H4 (cell line): ENCODE measurements at regions not wholly inside any gene's neighbourhood (a gene's known extent, or its start where the extent isn't known, plus 50 kb on each side); places are given as distances from the start of the nearest gene placed in this dataset.
"Not testable (repeated sequence)": the region's sequence is repeated elsewhere in the genome, so short reads cannot be mapped to it uniquely, and the experiment has no call there.

Experiments used
- DNase-seq: peaks from one replicate; pipeline ENCODE4 v3.0.0-alpha.2; 2015; ENCODE audit warnings: low spot score

DNA sequence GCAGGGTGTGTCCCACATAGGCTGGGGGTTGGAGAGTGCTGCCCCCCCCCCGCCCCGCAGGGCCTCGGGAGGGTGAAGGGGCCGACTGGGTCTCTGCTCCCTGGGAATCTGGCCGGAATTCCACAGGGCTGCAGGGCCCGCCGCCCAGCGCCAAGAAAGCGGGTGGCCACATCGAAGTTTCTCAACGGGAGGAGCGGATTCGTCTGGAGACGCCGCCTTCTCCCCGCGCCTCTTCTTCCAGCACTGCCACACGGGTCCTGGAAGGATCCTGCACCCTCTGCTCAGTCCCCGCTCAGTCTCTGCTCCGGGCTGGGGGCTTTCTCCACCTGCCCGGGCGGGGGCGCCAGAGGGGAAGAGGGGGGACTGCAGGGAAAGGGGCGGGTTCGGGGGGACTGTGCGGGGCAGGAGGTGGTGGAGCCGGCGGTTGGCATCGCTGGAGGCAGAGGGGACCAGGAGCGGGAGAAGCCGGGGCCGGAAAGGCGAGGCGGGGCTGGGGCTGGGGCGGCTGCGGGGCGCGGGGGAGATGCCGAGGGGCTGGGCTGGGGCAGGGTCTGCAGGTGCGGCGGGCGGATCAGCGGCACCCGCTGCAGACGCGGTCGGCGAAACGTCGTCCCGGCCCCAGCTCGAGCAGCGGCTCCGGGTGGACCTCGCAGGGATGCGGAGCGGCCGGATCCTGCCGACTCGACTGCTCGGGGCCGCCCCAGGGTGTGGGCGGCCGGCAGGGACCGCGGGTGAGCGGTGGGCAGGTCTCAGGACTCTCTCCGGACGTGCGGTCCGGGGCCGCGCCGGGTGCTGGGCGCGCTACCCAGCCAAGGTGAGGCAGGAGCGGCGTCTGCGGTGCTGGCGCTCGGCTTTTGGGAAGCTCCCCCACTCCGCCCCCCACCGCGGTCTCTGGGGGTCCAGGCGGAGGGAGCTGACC lies 811.4 kb upstream of the TMEM132C start:
- no peak for DNase-seq

DNA sequence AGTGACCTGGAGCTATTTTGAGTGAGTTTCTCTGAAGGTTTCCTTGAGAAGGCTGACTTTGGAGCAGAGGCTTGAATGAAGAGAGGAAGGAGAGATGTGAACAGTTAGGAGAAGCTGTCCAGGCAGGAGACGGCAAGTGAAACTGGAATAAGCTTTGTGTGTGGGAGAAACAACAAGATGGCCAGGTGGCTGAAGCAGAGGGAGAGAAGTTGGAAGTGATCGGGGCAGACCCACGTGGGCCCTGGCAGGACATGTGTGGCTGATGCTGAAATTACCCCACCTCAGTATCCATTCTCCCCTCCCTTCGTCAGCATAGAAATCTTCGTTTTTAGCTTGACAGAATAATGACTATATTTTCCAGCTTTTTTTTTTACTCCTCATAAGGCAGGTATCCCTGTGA lies 809.2 kb upstream of the TMEM132C start:
- no peak for DNase-seq

DNA sequence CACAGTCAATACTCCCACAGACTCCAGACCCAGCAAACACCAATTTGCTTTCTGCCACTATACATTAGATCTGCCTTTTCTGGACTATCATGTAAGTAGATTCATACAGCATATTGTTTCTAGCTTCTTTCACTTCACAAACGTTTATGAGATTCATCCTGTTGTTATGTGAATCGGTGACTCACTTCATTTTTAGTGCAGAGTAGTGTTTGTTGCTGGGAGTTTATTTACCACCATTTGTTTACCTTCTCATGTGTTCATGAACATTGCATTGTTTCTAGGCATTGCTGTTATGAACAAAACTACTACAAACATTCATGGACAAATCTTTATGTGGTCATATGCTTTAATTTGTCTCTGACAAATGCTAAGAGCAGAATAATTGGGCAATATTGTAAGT lies 807.8 kb upstream of the TMEM132C start:
- DNase-seq = no peak

DNA sequence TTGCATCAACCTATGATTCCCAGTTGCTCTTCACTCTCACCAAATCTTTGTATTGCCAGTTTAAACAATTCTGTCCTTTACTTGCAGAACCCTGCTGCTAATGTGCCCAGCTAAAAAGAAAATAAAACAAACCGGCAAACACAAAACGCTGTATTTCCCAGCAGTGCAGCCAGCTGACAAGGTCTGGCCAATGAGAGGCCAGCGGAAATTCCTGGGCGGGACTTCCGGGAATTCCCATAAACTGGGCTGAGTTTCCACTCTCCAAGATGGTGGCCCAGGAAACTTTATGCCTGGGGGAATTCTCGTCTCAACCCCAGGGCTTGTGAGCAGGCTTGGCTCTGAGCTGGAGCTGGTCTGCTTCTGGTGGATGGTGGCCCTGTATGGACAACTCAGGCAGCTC lies 807.3 kb upstream of the TMEM132C start:
- peak; percentile 46 for DNase-seq

DNA sequence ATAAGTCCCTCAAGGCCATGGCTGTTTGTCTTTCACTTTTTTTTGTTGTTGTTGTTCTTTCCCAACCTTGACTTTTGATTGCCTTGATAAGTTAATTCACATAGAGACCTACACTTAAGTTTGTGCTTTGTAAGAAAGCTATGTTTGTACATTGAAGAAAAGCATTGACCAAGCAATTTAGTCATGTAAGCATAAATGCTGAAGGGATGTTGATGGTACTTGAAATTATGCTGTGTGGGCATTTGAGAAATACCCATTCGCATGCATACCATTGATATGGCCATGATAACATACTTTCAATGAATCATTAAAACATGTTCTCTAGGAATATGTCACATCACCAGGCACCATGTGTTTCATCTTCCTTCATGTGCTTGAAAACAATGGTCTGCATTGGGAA lies 803.7 kb upstream of the TMEM132C start:
- DNase-seq = no peak

DNA sequence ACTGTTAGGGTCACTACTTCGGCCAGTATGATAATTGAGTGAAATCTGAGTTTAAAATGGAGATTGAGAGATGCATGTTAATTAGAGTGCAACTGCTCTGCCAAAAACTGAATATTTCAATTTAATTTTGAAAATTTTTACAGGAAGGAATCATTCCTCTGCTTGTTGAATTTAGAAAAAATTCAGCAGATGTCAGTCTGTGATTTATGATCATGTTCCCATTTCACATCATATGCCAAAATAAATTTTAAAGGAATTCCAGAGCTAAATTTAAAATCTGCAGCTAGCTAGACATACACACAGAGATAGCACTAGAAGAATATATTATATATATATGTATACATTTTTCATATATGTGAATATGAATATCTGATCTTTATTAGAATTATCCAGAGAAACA lies 797.6 kb upstream of the TMEM132C start:
- no peak for DNase-seq

DNA sequence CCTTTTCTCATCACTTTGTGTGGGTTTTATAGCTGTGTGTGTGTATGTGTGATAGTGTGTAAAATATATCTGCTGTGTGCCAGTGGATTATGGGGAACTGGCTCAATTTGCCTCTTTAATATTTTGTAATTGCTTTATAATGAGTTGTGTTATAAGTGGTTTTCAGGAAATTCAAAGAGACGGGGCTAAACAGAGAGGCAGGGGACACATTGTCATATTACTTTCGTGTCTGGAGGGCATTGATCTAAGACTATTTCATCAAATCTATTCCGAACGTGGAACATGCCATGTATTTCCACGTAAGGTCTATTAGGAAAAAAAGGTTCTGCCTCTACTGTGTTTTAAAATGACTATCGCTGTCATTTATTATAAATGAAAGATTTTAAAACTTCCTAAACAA lies 793.2 kb upstream of the TMEM132C start:
- DNase-seq = no peak

DNA sequence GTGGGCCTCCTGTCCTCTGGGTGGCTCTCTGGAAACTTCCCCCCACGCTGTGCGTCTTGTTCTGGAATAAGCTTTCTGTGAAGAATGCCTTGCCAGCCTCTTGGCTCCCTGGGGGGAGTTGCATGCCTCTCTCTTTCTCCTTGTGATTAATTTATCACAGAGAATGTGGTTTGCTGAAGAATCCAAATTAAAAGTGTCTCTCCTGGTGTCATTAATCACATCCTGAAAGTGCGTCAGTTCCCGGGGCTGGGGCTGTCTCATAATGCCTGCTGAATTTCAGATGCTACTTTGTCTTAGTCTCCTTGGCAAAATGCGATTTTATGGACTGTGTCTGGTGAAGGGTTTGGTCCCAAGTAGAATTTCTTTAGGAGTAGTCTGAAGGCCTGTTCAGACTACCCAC lies 787.7 kb upstream of the TMEM132C start:
- no peak for DNase-seq

DNA sequence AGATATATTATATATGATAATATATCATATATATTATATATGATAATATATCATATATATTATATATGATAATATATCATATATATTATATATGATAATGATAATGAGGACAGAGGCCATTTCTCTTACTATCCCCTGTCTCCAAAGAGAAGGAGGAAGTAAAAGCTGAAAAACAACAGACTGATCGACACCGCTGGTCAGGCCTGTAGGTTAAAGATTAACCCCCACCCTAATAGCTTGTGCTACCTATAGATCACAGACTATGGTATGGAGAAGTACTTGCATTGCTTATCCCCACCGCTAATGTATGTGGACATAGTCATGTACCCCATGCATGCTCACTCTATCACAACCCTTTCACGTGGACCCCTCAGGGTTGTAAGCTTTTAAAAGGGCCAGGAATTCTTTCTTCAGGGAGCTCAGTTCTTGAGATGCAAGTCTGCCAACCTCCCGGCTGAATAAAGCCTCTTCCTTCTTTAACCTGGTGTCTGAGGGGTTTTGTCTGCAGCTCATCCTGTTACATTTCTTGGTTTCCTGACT lies 786.1 kb upstream of the TMEM132C start:
- no peak for DNase-seq

DNA sequence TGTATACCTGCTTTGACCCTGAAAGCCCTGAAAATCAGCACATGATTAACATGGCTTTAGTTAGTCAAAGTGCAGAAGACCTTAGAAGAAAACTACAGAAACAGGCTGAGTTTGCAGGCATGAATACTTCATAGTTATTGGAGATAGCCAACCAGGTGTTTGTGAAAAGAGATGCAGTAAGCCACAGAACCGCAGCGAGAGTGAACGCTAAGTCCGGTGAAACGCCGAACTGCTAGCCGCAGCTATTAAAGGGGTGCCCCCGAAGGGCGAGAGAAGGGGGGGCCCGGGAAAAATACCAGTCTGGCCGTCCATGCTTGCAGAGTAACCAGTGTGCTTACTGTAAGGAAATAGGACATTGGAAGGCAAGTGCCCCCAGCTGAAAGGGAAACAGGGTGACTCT lies 784.0 kb upstream of the TMEM132C start:
- no peak for DNase-seq

DNA sequence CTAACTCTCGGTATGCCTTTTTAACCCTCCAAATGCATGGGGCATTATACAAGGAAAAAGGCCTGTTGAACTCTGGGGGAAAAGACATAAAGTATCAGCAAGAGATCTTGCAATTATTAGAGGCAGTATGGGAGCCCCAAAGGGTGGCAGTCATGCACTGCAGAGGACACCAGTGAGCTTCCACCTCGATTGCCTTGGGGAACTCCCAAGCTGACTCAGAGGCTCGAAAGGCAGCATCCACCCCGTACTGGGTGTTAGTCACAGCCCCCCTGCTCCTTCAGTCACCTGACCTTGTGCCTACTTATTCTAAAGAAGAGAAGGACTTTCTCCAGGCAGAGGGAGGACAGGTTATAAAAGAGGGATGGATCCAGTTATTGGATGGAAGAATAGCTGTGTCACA lies 781.4 kb upstream of the TMEM132C start:
- peak; percentile 26 for DNase-seq

DNA sequence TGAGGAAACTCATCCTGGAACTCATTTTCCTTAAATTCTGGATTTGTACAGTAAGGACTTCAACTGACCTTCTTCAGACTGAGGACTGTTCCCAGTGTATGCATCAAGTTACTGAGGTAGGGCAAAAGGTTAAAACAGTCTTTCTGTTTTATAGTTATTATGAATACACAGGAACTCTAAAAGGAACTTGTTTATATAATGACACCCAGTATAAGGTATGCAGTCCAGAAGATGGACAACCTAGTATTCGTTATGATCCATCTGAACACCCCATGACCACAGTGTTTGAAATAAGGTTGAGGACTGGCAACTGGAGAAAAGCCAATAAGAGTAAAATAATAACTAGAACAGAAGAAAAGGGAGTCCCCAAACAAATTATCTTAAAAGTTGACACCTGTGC lies 779.9 kb upstream of the TMEM132C start:
- DNase-seq = no peak

DNA sequence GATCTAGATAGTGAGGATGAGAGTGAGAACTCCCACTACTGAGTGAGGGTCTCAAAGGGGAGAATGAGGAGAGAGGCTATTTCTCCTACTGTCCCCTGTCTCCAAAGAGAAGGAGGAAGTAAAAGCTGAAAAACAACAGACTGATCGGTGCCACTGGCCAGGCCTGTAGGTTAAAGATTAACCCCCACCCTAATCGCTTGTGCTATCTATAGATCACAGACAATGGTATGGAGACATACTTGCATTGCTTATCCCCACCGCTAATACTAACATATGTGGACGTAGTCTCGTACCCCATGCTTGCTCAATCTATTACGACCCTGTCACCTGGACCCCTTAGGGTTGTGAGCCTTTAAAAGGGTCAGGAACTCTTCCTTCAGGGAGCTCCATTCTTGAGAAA lies 777.9 kb upstream of the TMEM132C start:
- no peak for DNase-seq

DNA sequence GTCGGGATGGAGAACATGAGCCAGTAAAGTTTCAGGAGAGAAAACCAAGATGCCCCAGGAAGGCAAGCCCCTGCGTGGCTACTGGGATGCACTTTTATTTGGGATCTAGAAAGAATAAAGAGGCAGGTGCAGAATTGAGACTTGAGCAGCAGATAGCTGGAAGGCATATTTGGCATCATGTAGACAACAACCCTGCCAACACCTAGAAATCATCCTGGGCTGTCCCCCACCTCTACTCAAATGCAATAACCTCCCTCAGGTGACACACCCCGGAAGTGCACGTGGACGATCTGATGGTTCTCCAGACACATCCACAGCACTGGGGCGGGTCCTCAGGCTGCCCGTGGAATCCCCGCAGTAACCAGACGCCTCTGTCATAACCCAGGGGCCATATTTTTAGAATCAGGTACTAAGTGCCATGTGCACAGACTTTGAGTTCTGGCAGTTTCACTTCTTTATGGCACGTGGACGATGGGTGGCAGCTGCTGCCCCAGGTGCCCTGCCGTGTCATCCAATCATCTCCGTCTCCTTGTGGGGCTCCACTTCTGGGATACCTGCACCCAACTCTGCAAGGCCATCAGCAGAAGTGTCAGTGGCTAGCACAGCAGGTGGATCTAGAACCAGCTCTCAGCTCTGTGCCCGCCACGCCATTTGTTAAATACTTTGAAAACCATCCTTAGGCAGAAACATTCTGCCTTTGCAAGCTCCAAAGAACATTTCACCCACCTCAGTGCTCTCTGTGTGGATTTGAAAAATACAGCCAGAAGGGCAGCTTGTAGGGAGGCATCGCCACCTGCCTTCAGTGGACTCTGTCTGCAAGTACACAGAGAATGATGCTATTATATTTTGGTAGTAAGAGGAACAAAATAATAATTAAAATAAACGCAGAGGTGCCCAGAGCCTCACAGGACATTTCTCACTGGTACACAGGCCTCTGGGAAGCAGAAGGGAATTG lies 771.7 kb upstream of the TMEM132C start:
- no peak for DNase-seq

DNA sequence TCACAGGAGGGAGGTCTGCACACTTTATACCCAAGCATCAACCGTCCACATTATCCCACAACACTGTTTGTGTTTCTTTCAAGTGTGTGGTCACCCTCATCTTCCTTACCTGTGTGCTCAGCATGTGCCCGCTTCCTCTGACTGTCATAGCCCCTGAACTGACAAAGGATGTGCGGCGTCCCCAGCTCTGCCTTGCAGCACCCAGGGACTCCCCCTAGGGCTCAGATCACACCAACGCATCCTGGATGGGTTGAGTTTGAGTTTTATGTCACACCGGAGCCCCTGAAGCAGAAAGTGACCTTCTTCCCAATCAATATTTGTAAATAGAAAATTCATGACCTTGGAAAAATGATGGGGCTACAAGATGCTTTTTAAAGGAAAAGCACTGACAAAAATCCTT lies 770.7 kb upstream of the TMEM132C start:
- DNase-seq = no peak

DNA sequence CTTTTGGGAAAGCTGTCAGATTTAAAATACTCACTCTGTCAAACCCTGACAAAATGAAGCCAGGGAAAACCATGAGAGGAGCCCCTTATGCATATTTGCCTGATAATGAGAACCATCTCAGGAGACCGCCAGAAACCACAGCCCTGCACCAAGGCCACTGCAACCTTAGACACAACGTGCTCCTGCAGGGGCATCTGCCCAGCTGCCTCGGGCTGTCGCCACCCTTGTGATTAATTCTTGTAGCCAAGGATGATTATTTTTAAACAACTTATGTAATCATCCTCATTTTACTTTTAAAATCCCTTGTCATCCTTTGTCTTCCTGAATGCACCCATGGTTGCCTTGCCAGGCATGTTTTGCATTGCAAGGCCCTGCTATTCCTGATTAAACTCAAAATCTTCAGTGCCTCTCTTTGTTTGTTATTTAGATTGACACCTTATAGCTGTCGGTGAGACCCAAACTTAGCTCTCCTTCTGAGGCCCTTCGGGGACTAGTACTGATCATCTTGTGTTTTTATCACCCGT lies 766.4 kb upstream of the TMEM132C start:
- no peak for DNase-seq

DNA sequence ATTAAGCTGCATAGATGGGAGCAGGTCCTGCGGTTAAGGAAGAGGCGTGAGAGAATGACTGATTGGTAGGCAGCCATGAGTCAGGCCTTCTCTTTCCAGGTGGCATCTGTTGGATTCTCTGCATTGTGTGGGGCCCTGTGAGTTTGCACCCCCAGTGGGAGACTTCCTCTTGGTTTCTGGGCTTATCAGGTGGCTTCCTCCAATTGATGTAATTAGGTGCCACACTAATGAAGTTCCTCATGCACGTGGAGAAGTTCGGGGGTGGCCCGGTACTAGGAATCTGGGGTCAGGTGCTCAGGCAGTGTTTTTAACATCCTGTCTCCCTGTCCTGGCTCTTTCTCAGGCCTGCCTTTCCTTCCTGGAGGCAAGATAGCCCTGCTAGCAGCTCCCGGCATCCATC lies 765.1 kb upstream of the TMEM132C start:
- DNase-seq = no peak

DNA sequence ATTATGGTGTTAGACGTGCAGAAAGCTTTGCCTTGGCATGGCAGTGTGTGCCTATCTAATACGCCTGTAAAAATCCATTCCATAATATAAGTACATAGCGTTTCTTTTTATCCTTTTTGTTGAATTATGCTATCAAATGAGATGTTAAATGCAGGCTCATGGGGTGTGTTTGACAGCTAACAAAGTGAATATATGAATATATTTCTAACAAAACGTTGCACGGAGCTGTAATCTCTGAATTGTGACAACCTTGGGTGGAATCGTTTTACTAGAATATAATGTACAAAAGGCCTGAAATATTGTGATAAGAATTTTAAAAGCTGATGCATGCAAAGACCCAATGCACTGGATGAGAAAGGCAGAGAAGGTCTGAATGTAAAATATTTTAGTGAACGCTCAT lies 763.7 kb upstream of the TMEM132C start:
- DNase-seq = no peak

DNA sequence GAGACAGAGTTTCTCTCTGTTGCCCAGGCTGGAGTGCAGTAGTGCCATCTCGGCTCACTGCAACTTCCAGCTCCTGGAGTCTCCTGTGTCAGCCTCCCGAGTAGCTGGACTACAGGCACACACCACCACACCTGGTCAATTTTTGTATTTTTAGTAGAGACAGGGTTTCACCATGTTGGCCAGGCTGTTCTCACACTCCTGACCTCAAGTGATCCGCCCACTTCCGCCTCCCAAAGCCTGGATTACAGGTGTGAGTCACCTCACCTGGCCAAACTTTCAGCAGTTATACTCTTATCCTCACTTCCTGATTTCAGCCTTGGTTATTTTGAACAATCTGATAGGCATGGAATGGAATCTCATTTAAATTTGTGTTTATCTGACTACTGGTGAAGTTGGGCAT lies 763.0 kb upstream of the TMEM132C start:
- not testable (repeated sequence) for DNase-seq

DNA sequence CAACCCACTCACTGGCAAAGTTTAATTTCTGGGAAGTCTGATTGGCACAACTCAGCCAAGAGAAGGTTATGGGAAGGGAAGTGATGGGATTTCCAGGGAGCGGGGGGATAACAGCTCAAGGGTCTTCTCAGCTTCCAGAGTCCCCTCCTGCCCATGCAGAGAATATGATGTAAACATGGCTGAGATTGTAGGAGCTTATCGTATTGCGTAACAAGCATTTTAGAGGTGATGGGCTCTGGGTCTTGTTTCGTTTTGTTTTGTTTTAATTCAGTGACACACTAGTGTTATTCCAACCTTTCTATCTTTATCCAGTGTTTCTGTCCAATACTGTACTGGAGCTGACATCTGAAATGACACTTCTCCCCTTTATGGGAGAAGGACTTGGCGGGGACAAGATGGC lies 762.1 kb upstream of the TMEM132C start:
- no peak for DNase-seq

DNA sequence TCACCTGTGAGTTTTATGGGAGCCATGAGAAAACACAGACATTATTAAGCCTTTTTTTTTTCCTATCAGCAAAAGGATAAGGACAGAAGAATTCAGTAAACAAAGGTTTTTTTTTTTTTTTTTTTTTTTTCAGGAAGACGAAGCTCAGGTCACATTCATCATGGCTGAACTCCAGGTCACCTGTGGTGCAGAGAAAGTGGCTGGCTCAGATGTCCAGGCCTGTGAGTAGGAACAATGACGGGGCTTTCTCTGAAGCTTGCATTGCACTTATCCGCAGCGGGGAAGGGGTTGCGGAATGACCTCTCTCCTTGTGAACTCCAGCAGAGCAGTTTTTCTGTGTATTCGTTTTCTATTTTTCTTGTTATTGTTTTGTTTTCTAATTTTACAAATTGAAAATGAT lies 759.6 kb upstream of the TMEM132C start:
- no peak for DNase-seq

DNA sequence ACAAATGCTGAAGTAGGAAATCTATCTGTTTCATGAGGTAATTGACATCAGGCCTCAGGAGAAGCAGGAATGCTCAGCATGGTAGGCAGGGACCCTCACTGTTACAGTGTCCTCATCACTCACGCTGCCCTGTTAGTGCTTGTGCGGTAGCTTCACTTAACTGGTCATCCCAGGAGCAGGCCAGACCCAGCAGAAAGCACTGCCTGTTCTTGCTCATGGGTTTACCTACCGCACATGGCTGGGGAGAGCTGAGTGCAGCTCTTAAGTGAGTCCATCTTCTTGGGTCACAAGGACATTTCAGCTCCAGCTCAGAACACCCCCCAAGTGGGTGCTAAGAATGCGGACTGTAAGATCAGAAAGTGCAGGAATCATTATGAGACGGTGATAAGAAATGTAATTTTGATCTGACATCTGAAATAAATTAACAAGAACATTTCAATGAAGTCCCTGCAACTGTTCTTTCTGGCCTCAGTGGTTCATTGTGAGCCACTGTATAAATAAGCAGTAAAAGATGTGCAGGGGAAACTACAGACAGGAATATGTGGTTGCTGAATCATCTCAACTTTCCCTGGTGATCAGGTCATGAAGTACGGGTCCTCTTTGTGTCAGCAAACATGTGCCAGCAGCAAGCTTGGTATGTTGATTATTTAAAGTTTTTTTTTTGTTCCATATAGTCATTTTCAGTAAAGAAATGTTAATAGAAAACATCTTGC lies 757.7 kb upstream of the TMEM132C start:
- DNase-seq = no peak
